CD14-positive monocyte (primary cell): ENCODE measurements at regions not wholly inside any gene's neighbourhood (a gene's known extent, or its start where the extent isn't known, plus 50 kb on each side); places are given as distances from the start of the nearest gene placed in this dataset.

ENCODE experiments used
- DNase-seq, 3 donors: peaks; one replicate each; pipeline ENCODE4 v3.0.0-alpha.2; 2011 to 2022
- H2AFZ ChIP-seq: 2 replicates; pipeline ENCODE4 v1.6.0; 2012; ENCODE audit warnings: mild to moderate bottlenecking, low read depth, low read length, inconsistent platforms; ENCODE audit not compliant: insufficient read depth, poor library complexity, severe bottlenecking
- H3K27ac ChIP-seq, 2 donors: 1 replicate in 1 of 2; 2 replicates in 1 of 2; pipeline ENCODE4 v1.5.1; 2012 to 2013; ENCODE audit warnings: low read length in 2 of 2, control low read depth in 1 of 2, inconsistent platforms in 1 of 2, low read depth in 1 of 2, mild to moderate bottlenecking in 1 of 2
- H3K27me3 ChIP-seq, 2 donors: one replicate each; pipeline versions ENCODE4 v1.6.0 to v1.6.1; 2011 to 2013; ENCODE audit warnings: low read length in 2 of 2; ENCODE audit not compliant: control insufficient read depth in 2 of 2, insufficient read depth in 2 of 2
- H3K36me3 ChIP-seq, 2 donors: replicated peaks in 1 of 2; 1 replicate in 1 of 2; 2 replicates in 1 of 2; pipeline versions ENCODE4 v1.5.1 to v1.6.1; 2012 to 2013; ENCODE audit warnings: low read length in 2 of 2, control low read depth in 1 of 2, inconsistent platforms in 1 of 2, mild to moderate bottlenecking in 1 of 2; ENCODE audit not compliant: insufficient read depth in 2 of 2, control insufficient read depth in 1 of 2
- H3K4me1 ChIP-seq, 2 donors: 1 replicate in 1 of 2; 2 replicates in 1 of 2; pipeline versions ENCODE4 v1.5.1 to v1.6.1; 2012 to 2013; ENCODE audit warnings: low read length in 2 of 2, control low read depth in 1 of 2, inconsistent platforms in 1 of 2, mild to moderate bottlenecking in 1 of 2, moderate library complexity in 1 of 2; ENCODE audit not compliant: insufficient read depth in 2 of 2, control insufficient read depth in 1 of 2
- H3K4me2 ChIP-seq: replicated peaks from 2 replicates; pipeline ENCODE3; 2012; ENCODE audit warnings: low read length, moderate library complexity, mild to moderate bottlenecking; ENCODE audit not compliant: poor library complexity, severe bottlenecking; ENCODE audit errors: extremely low read depth
- H3K4me3 ChIP-seq, 3 experiments: fragments of 200-600 bp in 1 of 3; sonication (generic) in 1 of 3; replicated peaks in 1 of 3; 1 replicate in 2 of 3; 2 replicates in 1 of 3; pipeline ENCODE4 v1.5.1; 2011 to 2013; ENCODE audit warnings: low read length in 3 of 3, mild to moderate bottlenecking in 3 of 3, control low read depth in 2 of 3, low read depth in 2 of 3, inconsistent platforms in 1 of 3, moderate library complexity in 1 of 3
- H3K79me2 ChIP-seq: 2 replicates; pipeline ENCODE4 v1.6.0; 2012; ENCODE audit warnings: mild to moderate bottlenecking, control low read depth, inconsistent platforms, low read length, moderate library complexity; ENCODE audit not compliant: insufficient read depth
- H3K9ac ChIP-seq: 2 replicates; pipeline ENCODE4 v1.6.0; 2017; ENCODE audit warnings: low read length, mild to moderate bottlenecking; ENCODE audit not compliant: insufficient read depth, poor library complexity, severe bottlenecking
- H3K9me3 ChIP-seq, 2 donors: replicated peaks in 1 of 2; 1 replicate in 1 of 2; 2 replicates in 1 of 2; pipeline versions ENCODE4 v1.5.1 to v1.6.1; 2012 to 2013; ENCODE audit warnings: low read length in 2 of 2, control low read depth in 1 of 2; ENCODE audit not compliant: control insufficient read depth in 1 of 2, insufficient read depth in 1 of 2
- H4K20me1 ChIP-seq: 2 replicates; pipeline ENCODE4 v1.6.0; 2012; ENCODE audit warnings: mild to moderate bottlenecking, low read length, control low read depth, moderate library complexity; ENCODE audit not compliant: insufficient read depth
- H3K27ac Mint-ChIP-seq, 7 donors: one replicate each; pipeline ENCODE4 v1.8.0; 2020; ENCODE audit warnings: mild to moderate bottlenecking in 7 of 7, mixed read lengths in 7 of 7, moderate library complexity in 6 of 7, inconsistent platforms in 2 of 7
- H3K27me3 Mint-ChIP-seq, 3 donors: one replicate each; pipeline ENCODE4 v1.8.0; 2021 to 2022; ENCODE audit warnings: low read depth in 3 of 3, mild to moderate bottlenecking in 3 of 3, mixed read lengths in 3 of 3, moderate library complexity in 3 of 3, inconsistent platforms in 1 of 3
- H3K36me3 Mint-ChIP-seq, 2 donors: one replicate each; pipeline ENCODE4 v1.8.0; 2020; ENCODE audit warnings: mixed read lengths in 2 of 2, inconsistent platforms in 1 of 2, mild to moderate bottlenecking in 1 of 2
- H3K4me1 Mint-ChIP-seq: one replicate; pipeline ENCODE4 v1.8.0; 2020; ENCODE audit warnings: mild to moderate bottlenecking, mixed read lengths
- H3K4me3 Mint-ChIP-seq, 2 donors: one replicate each; pipeline ENCODE4 v1.8.0; 2020; ENCODE audit warnings: mild to moderate bottlenecking in 2 of 2, mixed read lengths in 2 of 2, moderate library complexity in 1 of 2
- H3K9me3 Mint-ChIP-seq, 7 donors: one replicate each; pipeline ENCODE4 v1.8.0; 2020 to 2022; ENCODE audit warnings: mixed read lengths in 7 of 7, mild to moderate bottlenecking in 6 of 7, moderate library complexity in 6 of 7, inconsistent platforms in 2 of 7
- WGBS: methylation state at CpG from one replicate; pipeline ENCODE4 v1.1.5; 2013; ENCODE audit warnings: missing lambda C conversion rate; ENCODE audit not compliant: insufficient coverage; 5-methylcytosine and 5-hydroxymethylcytosine counted together
- intact Hi-C, 2 donors: fragments of 100-400 bp; cut with micrococcal nuclease; formaldehyde crosslinking; loops; one replicate each; pipeline versions ENCODE4 v1.15.0 to v1.15.1; 2023
- TF ChIP-seq, protein P1 (sequence below): fragments of 200-600 bp; IDR thresholded peaks from one replicate; pipeline ENCODE4 v1.8.0; 2022; ENCODE audit warnings: antibody characterized with exemption, mild to moderate bottlenecking

- DNase-seq: no peak
- peaks cover 0 to 1% (median 0%) of the 10 kb centered on the region in 3 donors for H3K27me3 Mint-ChIP-seq
- Histone ChIP-seq H3K4me2 (no peak overlapping the region), H3K36me3 (no peaks in the 10 kb centered on the region), H3K27ac (no peak overlapping the region), H4K20me1 (no peaks in the 10 kb centered on the region), H3K9me3 (peaks cover 0 to 3% of the 10 kb centered on the region in 2 donors), H3K27me3 (no peaks in the 10 kb centered on the region), H3K79me2 (no peaks in the 10 kb centered on the region), H3K4me3 (no peak overlapping the region), H2AFZ (no peak overlapping the region), H3K4me1 (no peaks in the 10 kb centered on the region), H3K9ac (no peak overlapping the region)
- H3K27ac Mint-ChIP-seq: no peak overlapping the region
- no peaks in the 10 kb centered on the region for H3K4me1 Mint-ChIP-seq
- no peaks in the 10 kb centered on the region for H3K36me3 Mint-ChIP-seq
- intact Hi-C loops: no loop called here
- no peak overlapping the region for H3K4me3 Mint-ChIP-seq
- H3K9me3 Mint-ChIP-seq: peaks cover 0 to 7% (median 1%) of the 10 kb centered on the region in 7 donors
- TF ChIP-seq, protein P1, sequence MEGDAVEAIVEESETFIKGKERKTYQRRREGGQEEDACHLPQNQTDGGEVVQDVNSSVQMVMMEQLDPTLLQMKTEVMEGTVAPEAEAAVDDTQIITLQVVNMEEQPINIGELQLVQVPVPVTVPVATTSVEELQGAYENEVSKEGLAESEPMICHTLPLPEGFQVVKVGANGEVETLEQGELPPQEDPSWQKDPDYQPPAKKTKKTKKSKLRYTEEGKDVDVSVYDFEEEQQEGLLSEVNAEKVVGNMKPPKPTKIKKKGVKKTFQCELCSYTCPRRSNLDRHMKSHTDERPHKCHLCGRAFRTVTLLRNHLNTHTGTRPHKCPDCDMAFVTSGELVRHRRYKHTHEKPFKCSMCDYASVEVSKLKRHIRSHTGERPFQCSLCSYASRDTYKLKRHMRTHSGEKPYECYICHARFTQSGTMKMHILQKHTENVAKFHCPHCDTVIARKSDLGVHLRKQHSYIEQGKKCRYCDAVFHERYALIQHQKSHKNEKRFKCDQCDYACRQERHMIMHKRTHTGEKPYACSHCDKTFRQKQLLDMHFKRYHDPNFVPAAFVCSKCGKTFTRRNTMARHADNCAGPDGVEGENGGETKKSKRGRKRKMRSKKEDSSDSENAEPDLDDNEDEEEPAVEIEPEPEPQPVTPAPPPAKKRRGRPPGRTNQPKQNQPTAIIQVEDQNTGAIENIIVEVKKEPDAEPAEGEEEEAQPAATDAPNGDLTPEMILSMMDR: no peak
- no CpG with 5 or more reads among the region's 6 CpGs for WGBS
Measured at GRCh38 chr2:156784020-156784701, 348.0 kb downstream of the GPD2 start.

- Mint-ChIP-seq H3K36me3 (no peaks in the 10 kb centered on the region), H3K27ac (no peak overlapping the region), H3K9me3 (peaks cover 0 to 2% (median 0%) of the 10 kb centered on the region in 7 donors), H3K4me3 (no peak overlapping the region), H3K4me1 (no peaks in the 10 kb centered on the region), H3K27me3 (peaks cover 0 to 1% (median 0%) of the 10 kb centered on the region in 3 donors)
- H3K4me3 ChIP-seq: no peak overlapping the region
- DNase-seq: no peak
- H3K4me1 ChIP-seq: no peaks in the 10 kb centered on the region
- intact Hi-C loops: no loop called here
- no peaks in the 10 kb centered on the region for H3K9me3 ChIP-seq
- no CpG with 5 or more reads among the region's 2 CpGs for WGBS
- H2AFZ ChIP-seq: no peak overlapping the region
- no peaks in the 10 kb centered on the region for H3K27me3 ChIP-seq
- no peaks in the 10 kb centered on the region for H3K79me2 ChIP-seq
- H3K36me3 ChIP-seq: no peaks in the 10 kb centered on the region
- no peak overlapping the region for H3K27ac ChIP-seq
- no peak overlapping the region for H3K4me2 ChIP-seq
- TF ChIP-seq, protein P1: no peak
- H3K9ac ChIP-seq: no peak overlapping the region
- H4K20me1 ChIP-seq: no peaks in the 10 kb centered on the region
Measured at GRCh38 chr2:156787517-156787916, 351.3 kb downstream of the GPD2 start.
